H9 (cell line): ENCODE measurements at regions not wholly inside any gene's neighbourhood (a gene's known extent, or its start where the extent isn't known, plus 50 kb on each side); places are given as distances from the start of the nearest gene placed in this dataset.

Experiments used
- DNase-seq: peaks from one replicate; pipeline ENCODE4 v3.0.0-alpha.2; 2017
- H2AFZ ChIP-seq: one replicate; pipeline ENCODE4 v1.6.1; 2013; ENCODE audit warnings: mild to moderate bottlenecking, low read length, control low read depth, moderate library complexity
- H2AK5ac ChIP-seq: 2 replicates; pipeline ENCODE4 v1.6.1; 2013; ENCODE audit warnings: low read length, control low read depth, mixed read lengths; ENCODE audit not compliant: insufficient read length
- H2BK120ac ChIP-seq: one replicate; pipeline ENCODE4 v1.6.1; 2013; ENCODE audit warnings: low read depth, mild to moderate bottlenecking, low read length, control low read depth, inconsistent platforms; ENCODE audit not compliant: poor library complexity, severe bottlenecking
- H2BK12ac ChIP-seq: 2 replicates; pipeline ENCODE4 v1.6.1; 2013; ENCODE audit warnings: low read length, control low read depth, mixed read lengths, low read depth; ENCODE audit not compliant: insufficient read length
- H2BK15ac ChIP-seq: 2 replicates; pipeline ENCODE4 v1.6.1; 2013; ENCODE audit warnings: low read depth, low read length, control low read depth
- H2BK20ac ChIP-seq: one replicate; pipeline ENCODE4 v1.6.1; 2013; ENCODE audit warnings: low read depth, mild to moderate bottlenecking, low read length, control low read depth, inconsistent platforms; ENCODE audit not compliant: poor library complexity, severe bottlenecking
- H2BK5ac ChIP-seq: 2 replicates; pipeline ENCODE4 v1.6.1; 2013; ENCODE audit warnings: low read length, control low read depth, mixed read lengths; ENCODE audit not compliant: insufficient read length
- H3K14ac ChIP-seq: 2 replicates; pipeline ENCODE4 v1.6.1; 2013; ENCODE audit warnings: low read length, control low read depth; ENCODE audit not compliant: insufficient read depth
- H3K18ac ChIP-seq: 2 replicates; pipeline ENCODE4 v1.6.1; 2013; ENCODE audit warnings: low read depth, mild to moderate bottlenecking, mixed read lengths, low read length, control low read depth; ENCODE audit not compliant: insufficient read length
- H3K23ac ChIP-seq: 2 replicates; pipeline ENCODE4 v1.6.1; 2013; ENCODE audit warnings: low read length, control low read depth, mixed read lengths, low read depth; ENCODE audit not compliant: insufficient read length
- H3K23me2 ChIP-seq: 2 replicates; pipeline ENCODE4 v1.6.1; 2013; ENCODE audit warnings: low read depth, mild to moderate bottlenecking, mixed read lengths, low read length, control low read depth; ENCODE audit not compliant: insufficient read length, poor library complexity, severe bottlenecking
- H3K27ac ChIP-seq: 2 replicates; pipeline ENCODE4 v1.5.1; 2013; ENCODE audit warnings: low read length, control low read depth, mixed read lengths, low read depth; ENCODE audit not compliant: insufficient read length
- H3K27me3 ChIP-seq: 2 replicates; pipeline ENCODE4 v1.6.1; 2013; ENCODE audit warnings: low read length, control low read depth, inconsistent platforms; ENCODE audit not compliant: insufficient read depth
- H3K4ac ChIP-seq: 2 replicates; pipeline ENCODE4 v1.6.1; 2013; ENCODE audit warnings: low read depth, mild to moderate bottlenecking, control low read depth, inconsistent platforms, low read length, moderate library complexity
- H3K4me1 ChIP-seq: 2 replicates; pipeline ENCODE4 v1.6.1; 2013; ENCODE audit warnings: low read length, control low read depth, inconsistent platforms; ENCODE audit not compliant: insufficient read depth
- H3K4me2 ChIP-seq: 2 replicates; pipeline ENCODE4 v1.6.1; 2013; ENCODE audit warnings: low read length, control low read depth, mixed read lengths; ENCODE audit not compliant: insufficient read length, insufficient read depth
- H3K56ac ChIP-seq: 2 replicates; pipeline ENCODE4 v1.6.1; 2013; ENCODE audit warnings: low read depth, mild to moderate bottlenecking, mixed read lengths, low read length, control low read depth; ENCODE audit not compliant: insufficient read length
- H3K79me1 ChIP-seq: 2 replicates; pipeline ENCODE4 v1.6.1; 2013; ENCODE audit warnings: low read depth, mild to moderate bottlenecking, moderate library complexity, low read length, control low read depth, inconsistent platforms; ENCODE audit not compliant: insufficient read depth, poor library complexity, severe bottlenecking
- H3K79me2 ChIP-seq: 2 replicates; pipeline ENCODE4 v1.6.1; 2013; ENCODE audit warnings: low read length, control low read depth, inconsistent platforms; ENCODE audit not compliant: insufficient read depth
- H3K9ac ChIP-seq: 2 replicates; pipeline ENCODE4 v1.6.1; 2013; ENCODE audit warnings: low read length, control low read depth, mixed read lengths; ENCODE audit not compliant: insufficient read length; ENCODE audit errors: extremely low read depth
- H3K9me3 ChIP-seq: one replicate; pipeline ENCODE4 v1.6.1; 2013; ENCODE audit warnings: low read depth, low read length, inconsistent platforms; ENCODE audit not compliant: control insufficient read depth
- H3T11ph ChIP-seq: one replicate; pipeline ENCODE4 v1.6.1; 2013; ENCODE audit warnings: mild to moderate bottlenecking, low read length, control low read depth, inconsistent platforms
- H4K20me1 ChIP-seq: one replicate; pipeline ENCODE4 v1.6.1; 2013; ENCODE audit not compliant: control insufficient read depth, insufficient read length, insufficient read depth
- H4K5ac ChIP-seq: 2 replicates; pipeline ENCODE4 v1.6.1; 2013; ENCODE audit warnings: low read depth, mild to moderate bottlenecking, mixed read lengths, low read length, control low read depth; ENCODE audit not compliant: insufficient read length
- H4K8ac ChIP-seq: replicated peaks from 2 replicates; pipeline ENCODE4 v1.6.1; 2013; ENCODE audit warnings: low read length, control low read depth, mixed read lengths, low read depth; ENCODE audit not compliant: insufficient read length
- H4K91ac ChIP-seq: 2 replicates; pipeline ENCODE4 v1.6.1; 2013; ENCODE audit warnings: low read depth, mild to moderate bottlenecking, moderate library complexity, mixed read lengths, low read length, control low read depth; ENCODE audit not compliant: insufficient read length
- H3K27ac Mint-ChIP-seq, 3 experiments: 2 replicates in 2 of 3; 3 replicates in 1 of 3; pipeline ENCODE4 v1.8.0; 2020 to 2021; ENCODE audit warnings: mixed read lengths in 3 of 3, mild to moderate bottlenecking in 1 of 3, moderate library complexity in 1 of 3
- H3K27me3 Mint-ChIP-seq: 2 replicates; pipeline ENCODE4 v1.8.0; 2021; ENCODE audit warnings: low read depth, mild to moderate bottlenecking, moderate library complexity, mixed read lengths
- H3K36me3 Mint-ChIP-seq, 3 experiments: 2 replicates in 2 of 3; 3 replicates in 1 of 3; pipeline ENCODE4 v1.8.0; 2020 to 2021; ENCODE audit warnings: low read depth in 3 of 3, mixed read lengths in 3 of 3; ENCODE audit not compliant: insufficient read depth in 1 of 3
- H3K4me1 Mint-ChIP-seq, 2 experiments: 2 replicates each; pipeline ENCODE4 v1.8.0; 2020; ENCODE audit warnings: mixed read lengths in 2 of 2
- H3K4me3 Mint-ChIP-seq, 2 experiments: 2 replicates in 1 of 2; 3 replicates in 1 of 2; pipeline ENCODE4 v1.8.0; 2020 to 2021; ENCODE audit warnings: mild to moderate bottlenecking in 2 of 2, mixed read lengths in 2 of 2, moderate library complexity in 1 of 2
- H3K9me3 Mint-ChIP-seq, 2 experiments: 2 replicates in 1 of 2; 3 replicates in 1 of 2; pipeline ENCODE4 v1.8.0; 2020; ENCODE audit warnings: mild to moderate bottlenecking in 2 of 2, mixed read lengths in 2 of 2, moderate library complexity in 1 of 2
- CTCF ChIP-seq: fragments of 200-600 bp; sonication (generic); conservative IDR thresholded peaks from 3 replicates; pipeline ENCODE4 v1.8.0; 2021; ENCODE audit warnings: antibody characterized with exemption, mild to moderate bottlenecking
- whole genome bisulfite sequencing: extraction: QIAGEN DNeasy Blood & Tissue Kit; methylation state at CpG from one replicate; pipeline ENCODE4 v1.1.7; 2013; ENCODE audit warnings: missing lambda C conversion rate, low lambda C conversion rate, mixed read lengths; ENCODE audit not compliant: insufficient read length; ENCODE audit errors: extremely low coverage; 5-methylcytosine and 5-hydroxymethylcytosine counted together

GRCh38 chr17:54257440-54257839 lies 434.7 kb downstream of the KIF2B start:
- no peaks in the 10 kb centered on the region for H4K20me1 ChIP-seq
- Mint-ChIP-seq H3K36me3 (peaks cover 14 to 19% (median 18%) of the 10 kb centered on the region in 3 experiments), H3K9me3 (peaks cover 7 to 15% of the 10 kb centered on the region in 2 experiments), H3K27ac (peak overlapping the region in 1 of 3 experiments; percentile 85; a peak in 2 of 7 replicates), H3K4me3 (no peak overlapping the region), H3K4me1 (peaks cover 32 to 40% of the 10 kb centered on the region in 2 experiments), H3K27me3 (no peaks in the 10 kb centered on the region; the same call in 1 of the 2 replicates)
- H3K18ac ChIP-seq, result no peak overlapping the region
- no peak overlapping the region for H3K27ac ChIP-seq
- WGBS, result no CpG with 5 or more reads among the region's 2 CpGs
- no peak overlapping the region for H2BK20ac ChIP-seq
- H4K8ac ChIP-seq, result no peak overlapping the region
- TF ChIP-seq CTCF, result no peak
- H3K4me2 ChIP-seq, result no peak overlapping the region
- no peaks in the 10 kb centered on the region for H3K27me3 ChIP-seq
- no peak for DNase-seq
- H3K9me3 ChIP-seq, result no peaks in the 10 kb centered on the region
- no peak overlapping the region for H4K91ac ChIP-seq
- H3K23ac ChIP-seq, result no peak overlapping the region
- no peak overlapping the region for H3K9ac ChIP-seq
- H3K79me2 ChIP-seq, result no peaks in the 10 kb centered on the region
- H3K79me1 ChIP-seq, result no peaks in the 10 kb centered on the region
- no peak overlapping the region for H3K56ac ChIP-seq
- H2AK5ac ChIP-seq, result no peak overlapping the region
- H3K14ac ChIP-seq, result no peak overlapping the region
- H3K4ac ChIP-seq, result no peak overlapping the region
- H2BK120ac ChIP-seq, result no peak overlapping the region
- no peak overlapping the region for H4K5ac ChIP-seq
- H3K4me1 ChIP-seq, result no peaks in the 10 kb centered on the region; the same call in 1 of the 2 replicates
- H3K23me2 ChIP-seq, result no peaks in the 10 kb centered on the region
- H2BK15ac ChIP-seq, result no peak overlapping the region
- H3T11ph ChIP-seq, result no peak overlapping the region
- no peak overlapping the region for H2AFZ ChIP-seq
- no peak overlapping the region for H2BK12ac ChIP-seq
- no peak overlapping the region for H2BK5ac ChIP-seq
